SK-N-SH treated with all-trans-retinoic acid at 6 μM for 48 hours (cell line): ENCODE measurements at regions not wholly inside any gene's neighbourhood (a gene's known extent, or its start where the extent isn't known, plus 50 kb on each side); places are given as distances from the start of the nearest gene placed in this dataset.

Experiments
- ATAC-seq: fragments of 200-7000 bp; cut with Tn5 transposase; 3 replicates; pipeline ENCODE4 v1.9.1; 2020; ENCODE audit warnings: mild to moderate bottlenecking, moderate library complexity
- ARNTL ChIP-seq: fragments of 450-650 bp; formaldehyde crosslinking; IDR thresholded peaks from 2 replicates; pipeline ENCODE4 v1.5.0; 2020; ENCODE audit warnings: low read depth, mild to moderate bottlenecking, moderate library complexity, borderline replicate concordance
- BACH2 ChIP-seq: fragments of 250-450 bp; sonication (Bioruptor Pico); IDR thresholded peaks from 2 replicates; pipeline ENCODE4 v1.9.0; 2021; ENCODE audit warnings: mild to moderate bottlenecking, borderline replicate concordance
- CSDC2 ChIP-seq: fragments of 250-450 bp; sonication (Bioruptor Pico); IDR thresholded peaks from 2 replicates; pipeline ENCODE4 v1.5.0; 2020; ENCODE audit warnings: mild to moderate bottlenecking, moderate library complexity
- ESRRG ChIP-seq: fragments of 250-450 bp; sonication (Bioruptor Pico); IDR thresholded peaks from 2 replicates; pipeline ENCODE4 v1.6.1; 2021; ENCODE audit warnings: mild to moderate bottlenecking
- GLIS3 ChIP-seq: fragments of 250-450 bp; sonication (Bioruptor Pico); IDR thresholded peaks from 2 replicates; pipeline ENCODE4 v1.5.0; 2020; ENCODE audit warnings: mild to moderate bottlenecking, moderate library complexity
- ISL1 ChIP-seq: fragments of 250-450 bp; sonication (Bioruptor Pico); IDR thresholded peaks from 2 replicates; pipeline ENCODE4 v2.1.2; 2022; ENCODE audit warnings: mild to moderate bottlenecking, moderate library complexity
- OSR1 ChIP-seq: fragments of 250-450 bp; sonication (Bioruptor Pico); IDR thresholded peaks from 2 replicates; pipeline ENCODE4 v1.8.0; 2022; ENCODE audit warnings: moderate library complexity, mild to moderate bottlenecking, inconsistent platforms
- PPARA ChIP-seq: fragments of 250-450 bp; sonication (Bioruptor Pico); IDR thresholded peaks from 2 replicates; pipeline ENCODE4 v1.5.0; 2020; ENCODE audit warnings: mild to moderate bottlenecking, borderline replicate concordance
- RARB ChIP-seq: fragments of 250-450 bp; sonication (Bioruptor Pico); IDR thresholded peaks from 2 replicates; pipeline ENCODE4 v1.8.0; 2021; ENCODE audit warnings: mild to moderate bottlenecking, moderate library complexity
- TCF4 ChIP-seq: fragments of 250-450 bp; sonication (Bioruptor Pico); IDR thresholded peaks from 2 replicates; pipeline ENCODE4 v1.8.0; 2021; ENCODE audit warnings: mild to moderate bottlenecking, moderate library complexity, borderline replicate concordance
- TOX ChIP-seq: fragments of 250-450 bp; sonication (Bioruptor Pico); IDR thresholded peaks from 2 replicates; pipeline ENCODE4 v1.8.0; 2021; ENCODE audit warnings: mild to moderate bottlenecking, moderate library complexity, borderline replicate concordance
- ZC3H10 ChIP-seq: fragments of 250-450 bp; sonication (Bioruptor Pico); IDR thresholded peaks from 2 replicates; pipeline ENCODE4 v1.5.1; 2021; ENCODE audit warnings: mild to moderate bottlenecking, moderate library complexity
- ZFP3 ChIP-seq: fragments of 250-450 bp; sonication (Bioruptor Pico); IDR thresholded peaks from 2 replicates; pipeline ENCODE4 v1.5.0; 2020; ENCODE audit warnings: mild to moderate bottlenecking, moderate library complexity
- ZFP30 ChIP-seq: fragments of 450-650 bp; formaldehyde crosslinking; IDR thresholded peaks from 2 replicates; pipeline ENCODE4 v1.5.0; 2022; ENCODE audit warnings: mild to moderate bottlenecking, moderate library complexity
- ZNF565 ChIP-seq: fragments of 450-650 bp; formaldehyde crosslinking; conservative IDR thresholded peaks from 2 replicates; pipeline ENCODE4 v1.5.0; 2020; ENCODE audit warnings: low read depth, mild to moderate bottlenecking, moderate library complexity
- ZNF8 ChIP-seq: fragments of 450-650 bp; formaldehyde crosslinking; IDR thresholded peaks from 2 replicates; pipeline ENCODE4 v1.5.0; 2020; ENCODE audit warnings: mild to moderate bottlenecking, moderate library complexity
- TF ChIP-seq, protein P1 (sequence below): fragments of 250-450 bp; sonication (Bioruptor Pico); IDR thresholded peaks from 2 replicates; pipeline ENCODE4 v1.5.0; 2020; ENCODE audit warnings: mild to moderate bottlenecking, moderate library complexity
- TF ChIP-seq, protein P2 (sequence below): fragments of 250-450 bp; sonication (Bioruptor Pico); IDR thresholded peaks from 2 replicates; pipeline ENCODE4 v1.8.0; 2020; ENCODE audit warnings: mild to moderate bottlenecking, moderate library complexity, borderline replicate concordance
- TF ChIP-seq, protein P3 (sequence below): fragments of 250-450 bp; sonication (Bioruptor Pico); IDR thresholded peaks from 2 replicates; pipeline ENCODE4 v1.5.1; 2021; ENCODE audit warnings: mild to moderate bottlenecking, moderate library complexity
- TF ChIP-seq, protein P4 (sequence below): fragments of 250-450 bp; sonication (Bioruptor Pico); IDR thresholded peaks from 2 replicates; pipeline ENCODE4 v1.8.0; 2021; ENCODE audit warnings: low read depth, mild to moderate bottlenecking, moderate library complexity, borderline replicate concordance
- TF ChIP-seq, protein P5 (sequence below): fragments of 250-450 bp; sonication (Bioruptor Pico); IDR thresholded peaks from 2 replicates; pipeline ENCODE4 v1.5.1; 2020; ENCODE audit warnings: low read depth, mild to moderate bottlenecking, moderate library complexity

DNA sequence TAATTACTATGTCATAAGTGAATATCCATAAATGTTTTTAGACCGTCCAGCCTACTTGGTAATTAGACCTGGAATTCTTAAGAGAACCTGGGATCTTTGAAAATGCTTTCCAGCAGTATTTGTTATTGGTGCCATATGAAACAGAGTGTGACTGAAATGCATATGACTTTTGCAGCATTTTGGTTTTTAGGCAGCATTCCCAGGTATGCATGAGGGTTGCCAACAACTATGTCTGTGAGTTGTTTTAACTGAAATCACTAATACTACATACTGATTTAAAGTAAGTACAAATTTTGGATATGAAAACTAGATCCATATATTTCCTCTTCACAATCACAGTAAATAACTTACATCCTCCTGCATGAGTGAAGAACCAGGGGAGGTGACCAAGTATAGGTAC lies 437.7 kb upstream of the FAR2 start:
- ATAC-seq: no peak
- no peak for TF ChIP-seq OSR1
- no peak for TF ChIP-seq TCF4
- TF ChIP-seq, protein P1, sequence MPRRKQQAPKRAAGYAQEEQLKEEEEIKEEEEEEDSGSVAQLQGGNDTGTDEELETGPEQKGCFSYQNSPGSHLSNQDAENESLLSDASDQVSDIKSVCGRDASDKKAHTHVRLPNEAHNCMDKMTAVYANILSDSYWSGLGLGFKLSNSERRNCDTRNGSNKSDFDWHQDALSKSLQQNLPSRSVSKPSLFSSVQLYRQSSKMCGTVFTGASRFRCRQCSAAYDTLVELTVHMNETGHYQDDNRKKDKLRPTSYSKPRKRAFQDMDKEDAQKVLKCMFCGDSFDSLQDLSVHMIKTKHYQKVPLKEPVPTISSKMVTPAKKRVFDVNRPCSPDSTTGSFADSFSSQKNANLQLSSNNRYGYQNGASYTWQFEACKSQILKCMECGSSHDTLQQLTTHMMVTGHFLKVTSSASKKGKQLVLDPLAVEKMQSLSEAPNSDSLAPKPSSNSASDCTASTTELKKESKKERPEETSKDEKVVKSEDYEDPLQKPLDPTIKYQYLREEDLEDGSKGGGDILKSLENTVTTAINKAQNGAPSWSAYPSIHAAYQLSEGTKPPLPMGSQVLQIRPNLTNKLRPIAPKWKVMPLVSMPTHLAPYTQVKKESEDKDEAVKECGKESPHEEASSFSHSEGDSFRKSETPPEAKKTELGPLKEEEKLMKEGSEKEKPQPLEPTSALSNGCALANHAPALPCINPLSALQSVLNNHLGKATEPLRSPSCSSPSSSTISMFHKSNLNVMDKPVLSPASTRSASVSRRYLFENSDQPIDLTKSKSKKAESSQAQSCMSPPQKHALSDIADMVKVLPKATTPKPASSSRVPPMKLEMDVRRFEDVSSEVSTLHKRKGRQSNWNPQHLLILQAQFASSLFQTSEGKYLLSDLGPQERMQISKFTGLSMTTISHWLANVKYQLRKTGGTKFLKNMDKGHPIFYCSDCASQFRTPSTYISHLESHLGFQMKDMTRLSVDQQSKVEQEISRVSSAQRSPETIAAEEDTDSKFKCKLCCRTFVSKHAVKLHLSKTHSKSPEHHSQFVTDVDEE (CRISPR knock-in tag): no peak
- no peak for TF ChIP-seq ZNF8 (CRISPR knock-in tag)
- TF ChIP-seq, protein P2, sequence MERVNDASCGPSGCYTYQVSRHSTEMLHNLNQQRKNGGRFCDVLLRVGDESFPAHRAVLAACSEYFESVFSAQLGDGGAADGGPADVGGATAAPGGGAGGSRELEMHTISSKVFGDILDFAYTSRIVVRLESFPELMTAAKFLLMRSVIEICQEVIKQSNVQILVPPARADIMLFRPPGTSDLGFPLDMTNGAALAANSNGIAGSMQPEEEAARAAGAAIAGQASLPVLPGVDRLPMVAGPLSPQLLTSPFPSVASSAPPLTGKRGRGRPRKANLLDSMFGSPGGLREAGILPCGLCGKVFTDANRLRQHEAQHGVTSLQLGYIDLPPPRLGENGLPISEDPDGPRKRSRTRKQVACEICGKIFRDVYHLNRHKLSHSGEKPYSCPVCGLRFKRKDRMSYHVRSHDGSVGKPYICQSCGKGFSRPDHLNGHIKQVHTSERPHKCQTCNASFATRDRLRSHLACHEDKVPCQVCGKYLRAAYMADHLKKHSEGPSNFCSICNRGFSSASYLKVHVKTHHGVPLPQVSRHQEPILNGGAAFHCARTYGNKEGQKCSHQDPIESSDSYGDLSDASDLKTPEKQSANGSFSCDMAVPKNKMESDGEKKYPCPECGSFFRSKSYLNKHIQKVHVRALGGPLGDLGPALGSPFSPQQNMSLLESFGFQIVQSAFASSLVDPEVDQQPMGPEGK (CRISPR knock-in tag): no peak
- TF ChIP-seq ISL1 (CRISPR knock-in tag): no peak
- TF ChIP-seq ZNF565: no peak
- TF ChIP-seq, protein P3, sequence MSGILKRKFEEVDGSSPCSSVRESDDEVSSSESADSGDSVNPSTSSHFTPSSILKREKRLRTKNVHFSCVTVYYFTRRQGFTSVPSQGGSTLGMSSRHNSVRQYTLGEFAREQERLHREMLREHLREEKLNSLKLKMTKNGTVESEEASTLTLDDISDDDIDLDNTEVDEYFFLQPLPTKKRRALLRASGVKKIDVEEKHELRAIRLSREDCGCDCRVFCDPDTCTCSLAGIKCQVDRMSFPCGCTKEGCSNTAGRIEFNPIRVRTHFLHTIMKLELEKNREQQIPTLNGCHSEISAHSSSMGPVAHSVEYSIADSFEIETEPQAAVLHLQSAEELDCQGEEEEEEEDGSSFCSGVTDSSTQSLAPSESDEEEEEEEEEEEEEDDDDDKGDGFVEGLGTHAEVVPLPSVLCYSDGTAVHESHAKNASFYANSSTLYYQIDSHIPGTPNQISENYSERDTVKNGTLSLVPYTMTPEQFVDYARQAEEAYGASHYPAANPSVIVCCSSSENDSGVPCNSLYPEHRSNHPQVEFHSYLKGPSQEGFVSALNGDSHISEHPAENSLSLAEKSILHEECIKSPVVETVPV (CRISPR knock-in tag): no peak
- no peak for TF ChIP-seq ZC3H10
- TF ChIP-seq GLIS3 (CRISPR knock-in tag): no peak
- TF ChIP-seq RARB: no peak
- TF ChIP-seq, all 23 proteins: peak for 0

DNA sequence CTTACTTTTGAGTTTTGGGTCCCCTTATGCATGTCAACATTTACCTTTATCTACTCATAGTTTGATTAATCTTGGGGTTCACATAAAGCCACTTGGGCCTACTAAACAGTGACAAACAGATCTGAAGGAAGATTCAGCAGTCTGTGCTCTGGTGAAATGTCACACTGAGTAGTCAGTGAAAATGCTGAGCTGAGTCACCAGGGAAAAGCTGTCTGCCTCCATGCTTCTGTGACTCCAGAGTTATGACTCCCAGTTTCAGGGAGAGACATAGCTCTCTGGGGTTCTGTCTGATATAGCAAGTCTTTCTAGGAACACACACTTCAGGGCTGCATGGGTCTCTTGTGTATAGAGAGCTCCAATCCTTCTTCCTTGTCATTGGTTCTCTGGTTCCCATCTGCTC lies 406.3 kb upstream of the FAR2 start:
- ATAC-seq: no peak
- TF ChIP-seq ZNF8 (CRISPR knock-in tag) (no peak), ARNTL (CRISPR knock-in tag) (no peak), PPARA (CRISPR knock-in tag) (no peak), BACH2 (CRISPR knock-in tag) (no peak)

DNA sequence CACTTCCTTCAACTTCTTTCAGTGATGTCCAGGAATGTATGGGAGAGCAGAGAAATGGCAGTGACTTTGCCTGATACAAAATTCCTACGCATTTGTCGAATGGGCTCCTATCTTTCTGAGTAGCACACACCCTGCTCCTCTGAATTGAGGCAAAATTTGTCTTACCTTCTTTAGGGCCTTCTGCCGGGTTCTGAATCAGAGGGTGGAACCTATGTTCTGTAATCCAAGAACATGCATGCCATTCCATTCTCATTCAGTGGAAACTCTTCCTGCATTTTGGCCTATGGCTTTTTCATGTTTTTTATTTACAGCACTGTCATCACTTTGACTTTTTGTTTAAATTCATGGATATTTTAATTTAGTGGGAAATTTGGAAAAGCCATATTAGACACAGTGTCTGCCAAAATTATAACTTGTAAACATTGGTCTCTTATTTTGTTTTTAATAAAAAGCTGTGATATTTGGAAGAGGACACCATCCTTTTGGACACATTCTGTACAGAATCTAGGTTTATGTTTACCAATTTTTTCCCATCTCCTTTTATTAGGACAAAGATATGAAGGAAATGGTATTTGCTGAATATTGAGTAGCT lies 402.2 kb upstream of the FAR2 start:
- no peak for ATAC-seq
- TF ChIP-seq PPARA (CRISPR knock-in tag) (no peak), ZFP3 (CRISPR knock-in tag) (no peak), ZFP30 (CRISPR knock-in tag) (no peak), TOX (CRISPR knock-in tag) (no peak), RARB (no peak), BACH2 (CRISPR knock-in tag) (no peak), ARNTL (CRISPR knock-in tag) (no peak), GLIS3 (CRISPR knock-in tag) (no peak), CSDC2 (CRISPR knock-in tag) (no peak), ESRRG (CRISPR knock-in tag) (no peak), ISL1 (CRISPR knock-in tag) (no peak), ZNF565 (no peak)
- TF ChIP-seq, protein P4, sequence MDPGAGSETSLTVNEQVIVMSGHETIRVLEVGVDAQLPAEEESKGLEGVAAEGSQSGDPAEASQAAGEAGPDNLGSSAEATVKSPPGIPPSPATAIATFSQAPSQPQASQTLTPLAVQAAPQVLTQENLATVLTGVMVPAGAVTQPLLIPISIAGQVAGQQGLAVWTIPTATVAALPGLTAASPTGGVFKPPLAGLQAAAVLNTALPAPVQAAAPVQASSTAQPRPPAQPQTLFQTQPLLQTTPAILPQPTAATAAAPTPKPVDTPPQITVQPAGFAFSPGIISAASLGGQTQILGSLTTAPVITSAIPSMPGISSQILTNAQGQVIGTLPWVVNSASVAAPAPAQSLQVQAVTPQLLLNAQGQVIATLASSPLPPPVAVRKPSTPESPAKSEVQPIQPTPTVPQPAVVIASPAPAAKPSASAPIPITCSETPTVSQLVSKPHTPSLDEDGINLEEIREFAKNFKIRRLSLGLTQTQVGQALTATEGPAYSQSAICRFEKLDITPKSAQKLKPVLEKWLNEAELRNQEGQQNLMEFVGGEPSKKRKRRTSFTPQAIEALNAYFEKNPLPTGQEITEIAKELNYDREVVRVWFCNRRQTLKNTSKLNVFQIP (CRISPR knock-in tag): no peak
- TF ChIP-seq, protein P3 (CRISPR knock-in tag): no peak
- TF ChIP-seq, protein P5, sequence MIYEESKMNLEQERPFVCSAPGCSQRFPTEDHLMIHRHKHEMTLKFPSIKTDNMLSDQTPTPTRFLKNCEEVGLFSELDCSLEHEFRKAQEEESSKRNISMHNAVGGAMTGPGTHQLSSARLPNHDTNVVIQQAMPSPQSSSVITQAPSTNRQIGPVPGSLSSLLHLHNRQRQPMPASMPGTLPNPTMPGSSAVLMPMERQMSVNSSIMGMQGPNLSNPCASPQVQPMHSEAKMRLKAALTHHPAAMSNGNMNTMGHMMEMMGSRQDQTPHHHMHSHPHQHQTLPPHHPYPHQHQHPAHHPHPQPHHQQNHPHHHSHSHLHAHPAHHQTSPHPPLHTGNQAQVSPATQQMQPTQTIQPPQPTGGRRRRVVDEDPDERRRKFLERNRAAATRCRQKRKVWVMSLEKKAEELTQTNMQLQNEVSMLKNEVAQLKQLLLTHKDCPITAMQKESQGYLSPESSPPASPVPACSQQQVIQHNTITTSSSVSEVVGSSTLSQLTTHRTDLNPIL: no peak
- TF ChIP-seq, protein P2 (CRISPR knock-in tag): no peak
